Endothelial cell of umbilical vein (primary cell): ENCODE measurements at regions not wholly inside any gene's neighbourhood (a gene's known extent, or its start where the extent isn't known, plus 50 kb on each side); places are given as distances from the start of the nearest gene placed in this dataset.

Experiments
- BruUV-seq: library from RNA; stranded (reverse); fragments of 400-500 nt; replicated peaks from 2 replicates; lab custom pipeline; 2021; lab: Mats Ljungman, UMichigan
- CTCF ChIA-PET: fragments of 300-600, 350-600 bp; sonication (Branson Sonifier 250); formaldehyde crosslinking; loops from one replicate; lab custom pipeline; 2021; ENCODE audit warnings: antibody characterized with exemption, inconsistent platforms; lab: Charles Lee
- POLR2A ChIA-PET: fragments of 300-600, 350-600 bp; sonication (Branson Sonifier 250); formaldehyde crosslinking; loops from one replicate; lab custom pipeline; 2021; ENCODE audit warnings: antibody characterized with exemption, inconsistent platforms; lab: Charles Lee
- DNase-seq: peaks from one replicate; pipeline ENCODE4 v3.0.0-alpha.2; 2011; ENCODE audit warnings: low read depth, low spot score
- FAIRE-seq: peaks from 2 replicates; lab custom pipeline; 2011; peaks lifted over from hg19 to GRCh38; lab: Jason Lieb, UNC
- H2AFZ ChIP-seq: 2 replicates; pipeline ENCODE4 v1.6.0; 2012; ENCODE audit warnings: low read depth, low read length, control low read depth, inconsistent platforms
- H3K27ac ChIP-seq: 2 replicates; pipeline ENCODE4 v1.5.1; 2011; ENCODE audit warnings: low read depth, mild to moderate bottlenecking, control low read depth, low read length, moderate library complexity; ENCODE audit not compliant: insufficient read depth
- H3K27me3 ChIP-seq, 2 experiments: 2 replicates each; pipeline versions ENCODE4 v1.6.0 to v1.6.1; 2011; ENCODE audit warnings: low read length in 2 of 2, mixed read lengths in 1 of 2; ENCODE audit not compliant: control insufficient read depth in 2 of 2, insufficient read depth in 2 of 2
- H3K36me3 ChIP-seq, 2 experiments: 2 replicates in 1 of 2; 3 replicates in 1 of 2; pipeline ENCODE4 v1.5.1; 2011; ENCODE audit warnings: low read length in 2 of 2, mild to moderate bottlenecking in 1 of 2, moderate library complexity in 1 of 2; ENCODE audit not compliant: control insufficient read depth in 2 of 2, insufficient read depth in 2 of 2; ENCODE audit errors: extremely low read depth in 1 of 2
- H3K4me1 ChIP-seq: 3 replicates; pipeline ENCODE4 v1.5.1; 2011; ENCODE audit warnings: mild to moderate bottlenecking, low read length; ENCODE audit not compliant: control insufficient read depth, insufficient read depth; ENCODE audit errors: extremely low read depth
- H3K4me2 ChIP-seq: 2 replicates; pipeline ENCODE4 v1.6.1; 2011; ENCODE audit warnings: low read length, control low read depth, mixed read lengths; ENCODE audit not compliant: insufficient read depth
- H3K4me3 ChIP-seq, 3 experiments: fragments of 200-600 bp in 1 of 3; sonication (generic), shearing (Covaris generic) in 1 of 3; replicated peaks in 1 of 3; 2 replicates each; pipeline ENCODE4 v1.5.1; 2011 to 2016; ENCODE audit warnings: control low read depth in 3 of 3, low read length in 3 of 3, mild to moderate bottlenecking in 2 of 3, inconsistent platforms in 1 of 3, low read depth in 1 of 3, moderate library complexity in 1 of 3; ENCODE audit not compliant: insufficient read depth in 1 of 3
- H3K79me2 ChIP-seq: 2 replicates; pipeline ENCODE4 v1.6.0; 2012; ENCODE audit warnings: low read length, inconsistent platforms; ENCODE audit not compliant: control insufficient read depth, insufficient read depth
- H3K9ac ChIP-seq: replicated peaks from 2 replicates; pipeline ENCODE3; 2011; ENCODE audit warnings: low read length, control low read depth; ENCODE audit not compliant: insufficient read depth; ENCODE audit errors: extremely low read depth
- H3K9me1 ChIP-seq: replicated peaks from 3 replicates; pipeline ENCODE4 v1.6.0; 2011; ENCODE audit warnings: mild to moderate bottlenecking, low read length; ENCODE audit not compliant: control insufficient read depth, insufficient read depth; ENCODE audit errors: extremely low read depth
- H3K9me3 ChIP-seq: replicated peaks from 2 replicates; pipeline ENCODE4 v1.5.1; 2012; ENCODE audit warnings: low read length, inconsistent platforms; ENCODE audit not compliant: control insufficient read depth, insufficient read depth
- H4K20me1 ChIP-seq: replicated peaks from 2 replicates; pipeline ENCODE3; 2011; ENCODE audit warnings: mild to moderate bottlenecking, low read length; ENCODE audit not compliant: control insufficient read depth, insufficient read depth; ENCODE audit errors: extremely low read depth
- EZH2 ChIP-seq: IDR thresholded peaks from 2 replicates; pipeline ENCODE4 v1.6.1; 2012; ENCODE audit warnings: borderline replicate concordance, low read depth, mild to moderate bottlenecking, moderate library complexity, low read length, inconsistent platforms; ENCODE audit not compliant: severe bottlenecking
- GATA2 ChIP-seq: IDR thresholded peaks from 2 replicates; pipeline ENCODE4 v1.7.0; 2011; ENCODE audit warnings: low read depth, mild to moderate bottlenecking, moderate library complexity, mixed read lengths, low read length; ENCODE audit not compliant: insufficient read length, insufficient read depth
- JUN ChIP-seq: IDR thresholded peaks from 2 replicates; pipeline ENCODE4 v1.6.1; 2011; ENCODE audit warnings: borderline replicate concordance, low read depth; ENCODE audit not compliant: insufficient read length, insufficient read depth
- MYC ChIP-seq: IDR thresholded peaks from one replicate; pipeline ENCODE4 v1.6.1; 2011; ENCODE audit warnings: mild to moderate bottlenecking, low read depth, low read length
- POLR2A ChIP-seq: IDR thresholded peaks from 2 replicates; pipeline ENCODE4 v1.6.1; 2012; ENCODE audit warnings: low read depth, mild to moderate bottlenecking, control low read depth, low read length
- POLR2AphosphoS5 ChIP-seq: IDR thresholded peaks from 2 replicates; pipeline ENCODE4 v1.6.1; 2012; ENCODE audit warnings: low read depth, mild to moderate bottlenecking, control low read depth, low read length, moderate library complexity; ENCODE audit not compliant: insufficient read depth
- dilution Hi-C: fragments of 300-500 bp; cut with MboI; formaldehyde crosslinking; loops from one replicate; pipeline ENCODE4 v1.15.0; 2019; ENCODE audit warnings: low sequenced_read_pairs; ENCODE audit not compliant: extremely low pct_ligation_motif_present
- intact Hi-C: fragments of 100-400 bp; cut with micrococcal nuclease; formaldehyde crosslinking; loops from one replicate; pipeline ENCODE4 v1.10.0; 2022
- TF ChIP-seq, protein P1 (sequence below), 2 donors: IDR thresholded peaks; 1 replicate in 1 of 2; 2 replicates in 1 of 2; pipeline ENCODE4 v1.5.1; 2011; ENCODE audit warnings: low read length in 2 of 2, mild to moderate bottlenecking in 2 of 2, moderate library complexity in 2 of 2, control low read depth in 1 of 2, inconsistent platforms in 1 of 2, low read depth in 1 of 2; ENCODE audit not compliant: insufficient read depth in 1 of 2; ENCODE audit errors: extremely low read depth in 1 of 2
- TF ChIP-seq, protein P2 (sequence below): IDR thresholded peaks from 2 replicates; pipeline ENCODE4 v1.6.1; 2011; ENCODE audit not compliant: insufficient read depth, insufficient read length

DNA sequence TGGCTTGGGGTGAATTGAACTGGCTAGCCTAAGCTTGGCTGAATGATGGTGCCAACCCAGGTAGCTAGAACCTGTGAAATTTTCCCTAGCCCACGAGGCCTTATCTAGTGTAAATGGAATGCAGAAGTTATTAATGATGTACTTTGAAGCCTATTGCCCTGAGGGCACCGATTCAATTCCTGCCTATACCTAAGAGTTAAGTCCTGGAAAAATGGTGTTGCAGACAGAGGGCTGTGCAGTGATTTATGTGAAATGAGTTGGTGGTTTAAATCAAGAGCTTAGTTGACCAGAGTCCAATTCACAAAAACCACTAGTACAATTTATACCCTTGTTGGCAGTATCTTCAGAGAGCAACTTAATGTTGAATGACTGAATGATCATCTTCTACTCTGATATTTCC is 373.8 kb upstream of the JAG1 start:
- ChIA-PET CTCF (no interaction called here), POLR2A (no interaction called here)
- Histone ChIP-seq H3K9me1 (no peaks in the 10 kb centered on the region), H3K4me3 (no peak overlapping the region), H3K36me3 (no peaks in the 10 kb centered on the region), H3K9ac (no peak overlapping the region), H2AFZ (no peak overlapping the region), H4K20me1 (no peaks in the 10 kb centered on the region), H3K27ac (no peak overlapping the region), H3K9me3 (no peaks in the 10 kb centered on the region), H3K4me1 (no peaks in the 10 kb centered on the region), H3K4me2 (no peak overlapping the region), H3K27me3 (no peaks in the 10 kb centered on the region), H3K79me2 (no peaks in the 10 kb centered on the region)
- no peak for FAIRE-seq
- intact Hi-C loops (no loop called here), dilution Hi-C loops (no loop called here)
- TF ChIP-seq MYC, result no peak
- no peak for TF ChIP-seq JUN
- no peak for TF ChIP-seq GATA2
- no peak for TF ChIP-seq POLR2AphosphoS5
- no peak for TF ChIP-seq EZH2
- TF ChIP-seq, protein P1, sequence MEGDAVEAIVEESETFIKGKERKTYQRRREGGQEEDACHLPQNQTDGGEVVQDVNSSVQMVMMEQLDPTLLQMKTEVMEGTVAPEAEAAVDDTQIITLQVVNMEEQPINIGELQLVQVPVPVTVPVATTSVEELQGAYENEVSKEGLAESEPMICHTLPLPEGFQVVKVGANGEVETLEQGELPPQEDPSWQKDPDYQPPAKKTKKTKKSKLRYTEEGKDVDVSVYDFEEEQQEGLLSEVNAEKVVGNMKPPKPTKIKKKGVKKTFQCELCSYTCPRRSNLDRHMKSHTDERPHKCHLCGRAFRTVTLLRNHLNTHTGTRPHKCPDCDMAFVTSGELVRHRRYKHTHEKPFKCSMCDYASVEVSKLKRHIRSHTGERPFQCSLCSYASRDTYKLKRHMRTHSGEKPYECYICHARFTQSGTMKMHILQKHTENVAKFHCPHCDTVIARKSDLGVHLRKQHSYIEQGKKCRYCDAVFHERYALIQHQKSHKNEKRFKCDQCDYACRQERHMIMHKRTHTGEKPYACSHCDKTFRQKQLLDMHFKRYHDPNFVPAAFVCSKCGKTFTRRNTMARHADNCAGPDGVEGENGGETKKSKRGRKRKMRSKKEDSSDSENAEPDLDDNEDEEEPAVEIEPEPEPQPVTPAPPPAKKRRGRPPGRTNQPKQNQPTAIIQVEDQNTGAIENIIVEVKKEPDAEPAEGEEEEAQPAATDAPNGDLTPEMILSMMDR (IDR thresholded peaks at IDR 0.05; ENCODE audit: extremely low read depth in 1 of 2, insufficient read depth in 1 of 2, low read depth in 1 of 2, low read length in 2 of 2), result no peak
- TF ChIP-seq POLR2A, result no peak
- TF ChIP-seq, protein P2, sequence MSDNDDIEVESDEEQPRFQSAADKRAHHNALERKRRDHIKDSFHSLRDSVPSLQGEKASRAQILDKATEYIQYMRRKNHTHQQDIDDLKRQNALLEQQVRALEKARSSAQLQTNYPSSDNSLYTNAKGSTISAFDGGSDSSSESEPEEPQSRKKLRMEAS, result no peak
- no peak for DNase-seq
- BruUV-seq, result no TSS peak
